GM18909 (cell line): ENCODE measurements at regions not wholly inside any gene's neighbourhood (a gene's known extent, or its start where the extent isn't known, plus 50 kb on each side); places are given as distances from the start of the nearest gene placed in this dataset.
A peak's percentile ranks its signal among the peaks of the same experiment; 100 is the strongest.

ENCODE experiments used
- ATAC-seq: cut with Tn5 transposase; IDR thresholded peaks from one replicate; pipeline ENCODE4 v1.9.1; 2021; ENCODE audit warnings: mild to moderate bottlenecking; ENCODE audit not compliant: unreplicated experiment, poor library complexity

- no peak for ATAC-seq
Observed at GRCh38 chr4:185892165-185892564, 80.2 kb upstream of the SORBS2 start.

GRCh38 chr4:185893500-185893899, 81.5 kb upstream of the SORBS2 start:
- no peak for ATAC-seq

- ATAC-seq = no peak
Observed at GRCh38 chr4:185894481-185894880, 82.5 kb upstream of the SORBS2 start.

- no peak for ATAC-seq
Observed at GRCh38 chr4:185895351-185895750, 83.4 kb upstream of the SORBS2 start.

GRCh38 chr4:185895866-185896265, 83.9 kb upstream of the SORBS2 start:
- ATAC-seq = no peak

- ATAC-seq = peak; percentile 87
Observed at GRCh38 chr4:185896817-185897488, 85.0 kb upstream of the SORBS2 start.

GRCh38 chr4:185898413-185898812, 86.4 kb upstream of the SORBS2 start:
- ATAC-seq = no peak

- ATAC-seq = no peak
Observed at GRCh38 chr4:185899833-185900232, 87.8 kb upstream of the SORBS2 start.

GRCh38 chr4:185902654-185903053, 90.7 kb upstream of the SORBS2 start:
- no peak for ATAC-seq

- ATAC-seq = no peak
Observed at GRCh38 chr4:185903205-185903604, 91.2 kb upstream of the SORBS2 start.

- ATAC-seq = no peak
Observed at GRCh38 chr4:185904381-185904780, 92.4 kb upstream of the SORBS2 start.

- no peak for ATAC-seq
Observed at GRCh38 chr4:185909972-185910371, 98.0 kb upstream of the SORBS2 start.

GRCh38 chr4:185911556-185912064, 99.6 kb upstream of the SORBS2 start:
- no peak for ATAC-seq

GRCh38 chr4:185912779-185913178, 100.8 kb upstream of the SORBS2 start:
- ATAC-seq = no peak

GRCh38 chr4:185914583-185915199, 102.7 kb upstream of the SORBS2 start:
- no peak for ATAC-seq

GRCh38 chr4:185915271-185915670, 103.3 kb upstream of the SORBS2 start:
- ATAC-seq = no peak

GRCh38 chr4:185915817-185916216, 103.8 kb upstream of the SORBS2 start:
- no peak for ATAC-seq

GRCh38 chr4:185916231-185916630, 104.2 kb upstream of the SORBS2 start:
- ATAC-seq = no peak

- ATAC-seq = no peak
Observed at GRCh38 chr4:185916683-185917082, 104.7 kb upstream of the SORBS2 start.

GRCh38 chr4:185919107-185919506, 107.1 kb upstream of the SORBS2 start:
- ATAC-seq = no peak

- ATAC-seq = no peak
Observed at GRCh38 chr4:185920171-185920570, 108.2 kb upstream of the SORBS2 start.

GRCh38 chr4:185920691-185921260, 108.8 kb upstream of the SORBS2 start:
- no peak for ATAC-seq
